ENCODE measurements at regions not wholly inside any gene's neighbourhood (a gene's known extent, or its start where the extent isn't known, plus 50 kb on each side); places are given as distances from the start of the nearest gene placed in this dataset.

GRCh38 chr3:3907023-3907422, 107.8 kb downstream of the LRRN1 start:
- Histone ChIP-seq H3K4me2 (replicated peaks; ENCODE audit: low read depth, low read length, poor library complexity, severe bottlenecking) (no peak overlapping the region), H4K20me1 (ENCODE audit: control insufficient read depth, insufficient read depth, low read length, poor library complexity, severe bottlenecking) (no peaks in the 10 kb centered on the region), H3K36me3 (replicated peaks in 1 of 2; ENCODE audit: control extremely low read depth in 1 of 2, control insufficient read depth in 1 of 2, extremely low read depth in 1 of 2, insufficient read depth in 2 of 2, low read length in 1 of 2) (no peaks in the 10 kb centered on the region), H3K79me2 (ENCODE audit: control insufficient read depth, insufficient read depth, low read length) (no peaks in the 10 kb centered on the region), H3K9me3 (ENCODE audit: control extremely low read depth in 1 of 3, control insufficient read depth in 2 of 3, insufficient read depth in 1 of 3, low read length in 2 of 3) (no peaks in the 10 kb centered on the region), H3K27me3 (replicated peaks in 1 of 4; ENCODE audit: control extremely low read depth in 1 of 4, control insufficient read depth in 3 of 4, insufficient read depth in 4 of 4, low read length in 3 of 4) (no peaks in the 10 kb centered on the region), H3K4me1 (ENCODE audit: control insufficient read depth in 2 of 2, insufficient read depth in 2 of 2, low read length in 2 of 2) (no peaks in the 10 kb centered on the region), H3K27ac (ENCODE audit: low read length in 2 of 2) (no peak overlapping the region), H2AFZ (ENCODE audit: insufficient read depth, low read depth, low read length, poor library complexity, severe bottlenecking) (no peak overlapping the region), H3K9ac (ENCODE audit: low read length) (no peak overlapping the region), H3K4me3 (ENCODE audit: control extremely low read depth in 1 of 5, extremely low read depth in 1 of 5, insufficient read depth in 1 of 5, low read depth in 2 of 5, low read length in 4 of 5) (no peak overlapping the region)
- ATAC-seq (ENCODE audit: low read depth): no peak
- Mint-ChIP-seq H3K27me3 (no peaks in the 10 kb centered on the region), H3K9me3 (ENCODE audit: insufficient read depth) (no peaks in the 10 kb centered on the region), H3K4me3 (no peak overlapping the region), H3K27ac (no peak overlapping the region), H3K4me1 (no peaks in the 10 kb centered on the region)
- ChIA-PET CTCF (no interaction called here), POLR2A (no interaction called here)
- no peak for DNase-seq
- TF ChIP-seq EZH2 (IDR thresholded peaks at IDR 0.05; ENCODE audit: borderline replicate concordance, insufficient read depth, low read depth, low read length, poor library complexity, severe bottlenecking) (no peak), CTCF (IDR thresholded peaks at IDR 0.05) (no peak)
- intact Hi-C loops (cut with micrococcal nuclease): no loop called here

- intact Hi-C loops (cut with micrococcal nuclease): no loop called here
Measured at GRCh38 chr3:3918763-3919162, 119.5 kb downstream of the LRRN1 start.

More at GRCh38 chr3:3918763-3919162, 119.5 kb downstream of the LRRN1 start:
- DNase-seq (no peak), ATAC-seq (ENCODE audit: low read depth) (no peak)
- Histone ChIP-seq H3K4me3 (ENCODE audit: control extremely low read depth in 1 of 5, extremely low read depth in 1 of 5, insufficient read depth in 1 of 5, low read depth in 2 of 5, low read length in 4 of 5) (no peak overlapping the region), H3K27me3 (replicated peaks in 1 of 4; ENCODE audit: control extremely low read depth in 1 of 4, control insufficient read depth in 3 of 4, insufficient read depth in 4 of 4, low read length in 3 of 4) (no peaks in the 10 kb centered on the region), H3K27ac (ENCODE audit: low read length in 2 of 2) (no peak overlapping the region), H3K4me2 (replicated peaks; ENCODE audit: low read depth, low read length, poor library complexity, severe bottlenecking) (no peak overlapping the region), H2AFZ (ENCODE audit: insufficient read depth, low read depth, low read length, poor library complexity, severe bottlenecking) (no peak overlapping the region), H3K36me3 (replicated peaks in 1 of 2; ENCODE audit: control extremely low read depth in 1 of 2, control insufficient read depth in 1 of 2, extremely low read depth in 1 of 2, insufficient read depth in 2 of 2, low read length in 1 of 2) (no peaks in the 10 kb centered on the region), H3K9me3 (ENCODE audit: control extremely low read depth in 1 of 3, control insufficient read depth in 2 of 3, insufficient read depth in 1 of 3, low read length in 2 of 3) (no peaks in the 10 kb centered on the region), H3K79me2 (ENCODE audit: control insufficient read depth, insufficient read depth, low read length) (no peaks in the 10 kb centered on the region), H3K9ac (ENCODE audit: low read length) (no peak overlapping the region), H3K4me1 (ENCODE audit: control insufficient read depth in 2 of 2, insufficient read depth in 2 of 2, low read length in 2 of 2) (no peaks in the 10 kb centered on the region), H4K20me1 (ENCODE audit: control insufficient read depth, insufficient read depth, low read length, poor library complexity, severe bottlenecking) (no peaks in the 10 kb centered on the region)
- no peaks in the 10 kb centered on the region for H3K9me3 Mint-ChIP-seq (ENCODE audit: insufficient read depth)
- no peak overlapping the region for H3K4me3 Mint-ChIP-seq
- no peak overlapping the region for H3K27ac Mint-ChIP-seq
- no peaks in the 10 kb centered on the region for H3K4me1 Mint-ChIP-seq
- CTCF ChIA-PET: no interaction called here
- POLR2A ChIA-PET: no interaction called here
- TF ChIP-seq CTCF (IDR thresholded peaks at IDR 0.05): no peak
- no peak for TF ChIP-seq EZH2 (IDR thresholded peaks at IDR 0.05; ENCODE audit: borderline replicate concordance, insufficient read depth, low read depth, low read length, poor library complexity, severe bottlenecking)
- 100% methylated on average over 1 of the region's 1 CpG for WGBS (ENCODE audit: insufficient coverage)
- H3K27me3 Mint-ChIP-seq: no peaks in the 10 kb centered on the region

All from B cell (primary cell).